ENCODE measurements at regions not wholly inside any gene's neighbourhood (a gene's known extent, or its start where the extent isn't known, plus 50 kb on each side); places are given as distances from the start of the nearest gene placed in this dataset.
"Not testable (repeated sequence)": the region's sequence is repeated elsewhere in the genome, so short reads cannot be mapped to it uniquely, and the experiment has no call there.

DNA sequence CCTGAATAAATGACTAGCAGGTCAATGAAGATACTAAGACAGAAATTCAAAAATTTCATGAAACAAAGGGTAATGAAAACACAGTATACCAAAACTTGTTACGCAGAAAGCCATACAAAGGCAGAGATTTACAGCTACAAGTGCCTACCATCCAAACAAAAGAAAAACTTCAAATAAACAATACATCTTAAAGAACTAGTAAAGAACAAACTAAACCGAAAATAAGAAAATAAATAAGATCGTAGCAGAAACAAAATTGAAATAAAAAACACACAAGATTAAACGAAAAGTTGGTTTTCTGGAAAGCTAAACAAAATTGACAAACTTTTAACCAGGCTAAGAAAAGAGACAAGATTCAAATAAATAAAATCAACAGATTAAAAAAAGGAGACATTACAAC is 51.5 kb downstream of the VPREB1 start:
- in situ Hi-C loops (cut with HindIII; ENCODE audit: low sequenced_read_pairs): not testable (repeated sequence)

DNA sequence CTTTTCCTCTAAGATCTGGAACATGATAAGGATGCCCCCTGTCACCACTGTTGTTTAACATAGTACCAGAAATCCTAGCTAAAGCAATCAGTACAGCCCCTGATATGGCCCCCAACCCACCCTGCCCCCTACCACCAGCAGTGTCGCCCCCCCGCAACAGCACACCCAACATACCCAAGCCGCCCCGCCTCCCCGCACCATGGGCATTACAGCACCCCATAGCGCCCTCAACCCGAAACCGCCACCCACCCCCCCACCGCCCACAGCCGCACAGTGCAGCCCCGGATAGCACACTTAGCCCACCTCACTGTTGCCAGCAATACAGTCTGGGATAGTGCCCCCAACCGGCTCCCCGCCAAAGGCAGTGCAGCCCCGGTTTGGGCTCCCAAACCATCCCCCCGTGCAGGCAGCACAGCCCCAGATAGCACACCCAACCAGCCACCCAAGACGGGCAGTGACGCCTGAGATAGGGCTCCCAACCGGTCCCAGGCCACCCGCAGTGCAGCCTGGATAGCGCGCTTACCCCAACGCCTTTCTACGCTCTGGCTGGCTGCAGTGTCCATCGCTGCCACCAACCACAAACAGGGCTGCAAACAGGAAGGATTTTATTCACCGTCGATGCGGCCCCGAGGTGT is 52.7 kb downstream of the VPREB1 start:
- in situ Hi-C loops (cut with HindIII; ENCODE audit: low sequenced_read_pairs): not testable (repeated sequence)

DNA sequence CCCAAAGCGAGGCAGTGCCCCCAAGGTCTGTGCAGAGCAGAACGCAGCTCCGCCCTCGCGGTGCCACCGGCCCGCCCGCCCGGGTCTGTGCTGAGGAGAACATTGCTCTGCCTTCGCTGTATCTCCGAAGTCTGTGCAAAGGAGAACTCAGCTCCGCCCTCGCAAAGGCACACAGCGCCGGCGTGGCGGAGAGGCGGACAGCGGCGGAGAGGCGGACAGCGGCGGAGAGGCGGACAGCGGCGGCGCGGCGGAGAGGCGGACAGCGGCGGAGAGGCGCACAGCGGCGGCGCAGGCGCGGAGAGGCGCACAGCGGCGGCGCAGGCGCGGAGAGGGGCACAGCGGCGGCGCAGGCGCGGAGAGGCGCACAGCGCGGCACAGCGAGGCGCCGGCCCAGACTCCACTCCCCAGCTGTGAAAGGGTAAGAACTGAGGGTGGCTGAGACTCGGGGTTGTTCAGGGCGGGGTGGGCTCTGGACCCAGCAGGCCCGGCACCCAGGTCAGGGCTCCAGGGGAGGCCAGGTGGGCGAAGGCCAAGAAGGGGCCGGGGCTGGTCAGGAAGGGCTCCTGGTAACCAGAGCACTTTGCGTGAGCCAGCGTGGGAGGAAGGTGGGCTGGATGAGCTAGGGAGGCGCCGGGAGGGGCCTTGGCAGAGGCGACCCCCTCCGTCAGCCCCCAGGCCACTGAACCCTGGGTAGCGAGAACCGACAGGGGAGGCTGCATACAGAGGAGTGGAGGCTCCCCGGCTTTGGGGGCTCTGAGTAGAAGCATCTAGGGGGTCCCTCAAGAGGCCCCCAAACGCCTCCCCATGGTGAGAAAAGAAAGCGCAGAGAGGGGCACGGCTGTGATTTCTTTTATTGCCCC is 53.4 kb downstream of the VPREB1 start:
- in situ Hi-C loops (cut with HindIII; ENCODE audit: low sequenced_read_pairs): not testable (repeated sequence)

DNA sequence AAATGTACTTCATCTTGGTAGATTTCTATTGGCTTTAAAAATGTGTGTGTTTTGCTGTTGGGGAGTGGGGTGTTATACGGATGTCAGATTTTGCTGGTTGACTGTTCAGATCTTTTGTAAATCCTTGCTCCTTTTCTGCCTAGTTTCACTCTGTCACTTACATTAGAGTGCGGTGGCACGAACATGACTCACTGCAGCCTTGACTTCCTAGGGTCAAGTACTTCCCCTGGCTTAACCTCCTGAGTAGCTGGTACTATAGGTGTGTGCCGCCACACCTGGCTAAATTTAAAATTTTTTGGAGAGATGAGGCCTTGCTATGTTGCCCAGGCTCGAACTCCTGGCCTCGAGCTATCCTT is 54.0 kb downstream of the VPREB1 start:
- in situ Hi-C loops (cut with HindIII; ENCODE audit: low sequenced_read_pairs): not testable (repeated sequence)

DNA sequence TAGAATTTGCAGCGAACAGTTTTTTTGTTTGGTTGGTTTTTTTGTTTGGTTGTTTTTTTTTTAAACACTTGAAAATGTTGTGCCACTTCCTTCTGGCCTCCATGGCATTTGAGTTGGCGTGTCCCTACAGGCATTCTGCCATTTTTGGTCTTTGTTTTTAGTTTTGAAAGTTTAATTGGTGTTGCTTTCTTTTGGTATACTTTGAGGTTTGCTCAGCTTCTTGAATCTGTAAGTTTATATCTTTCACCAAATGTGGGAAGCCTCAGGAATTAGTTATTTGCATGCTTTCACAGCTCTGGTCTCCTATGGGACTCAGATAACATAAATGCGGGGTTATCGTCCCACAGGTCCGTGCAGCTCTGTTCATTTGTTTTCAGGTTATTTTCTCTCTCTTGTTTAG is 55.9 kb downstream of the VPREB1 start:
- in situ Hi-C loops (cut with HindIII; ENCODE audit: low sequenced_read_pairs): not testable (repeated sequence)

DNA sequence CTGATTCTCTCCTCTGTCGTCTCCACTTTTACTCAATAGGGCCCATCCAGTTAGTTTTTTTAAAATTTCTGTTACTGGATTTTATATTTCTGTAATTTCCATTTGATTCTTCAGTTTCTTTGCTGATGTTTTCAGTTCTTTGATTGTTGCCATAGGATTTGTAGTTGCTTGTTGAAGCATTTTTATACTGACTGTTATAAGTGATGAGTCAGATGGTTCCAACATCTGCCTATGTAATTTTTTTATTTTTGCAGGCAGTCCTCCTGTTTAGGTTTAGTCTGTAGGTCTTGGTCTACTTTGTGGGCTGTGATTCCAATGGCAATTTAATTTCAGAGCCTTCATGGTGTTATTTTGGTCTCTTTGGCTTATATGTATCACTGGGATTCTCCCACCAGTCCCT is 56.4 kb downstream of the VPREB1 start:
- in situ Hi-C loops (cut with HindIII; ENCODE audit: low sequenced_read_pairs): not testable (repeated sequence)

DNA sequence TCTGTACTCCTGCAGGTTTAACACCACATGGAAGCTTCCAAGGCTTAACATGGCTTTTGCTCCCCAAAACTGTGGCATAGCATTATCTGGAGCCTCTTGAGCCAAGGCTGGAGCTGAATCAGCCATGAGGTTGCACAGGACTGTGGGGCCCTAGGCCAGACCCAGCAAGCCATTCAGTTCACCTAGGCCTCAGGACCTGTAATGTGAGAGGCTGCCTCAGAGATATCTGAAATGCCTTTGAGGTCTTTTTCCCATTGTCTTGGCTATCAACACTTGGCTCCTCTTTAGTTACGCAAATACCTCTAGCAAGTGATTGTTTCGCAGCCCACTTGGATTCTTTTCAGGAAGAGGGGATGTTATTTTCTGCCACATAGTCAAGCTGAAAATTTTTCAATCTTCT is 72.0 kb downstream of the VPREB1 start:
- in situ Hi-C loops (cut with HindIII; ENCODE audit: low sequenced_read_pairs): no loop called here

DNA sequence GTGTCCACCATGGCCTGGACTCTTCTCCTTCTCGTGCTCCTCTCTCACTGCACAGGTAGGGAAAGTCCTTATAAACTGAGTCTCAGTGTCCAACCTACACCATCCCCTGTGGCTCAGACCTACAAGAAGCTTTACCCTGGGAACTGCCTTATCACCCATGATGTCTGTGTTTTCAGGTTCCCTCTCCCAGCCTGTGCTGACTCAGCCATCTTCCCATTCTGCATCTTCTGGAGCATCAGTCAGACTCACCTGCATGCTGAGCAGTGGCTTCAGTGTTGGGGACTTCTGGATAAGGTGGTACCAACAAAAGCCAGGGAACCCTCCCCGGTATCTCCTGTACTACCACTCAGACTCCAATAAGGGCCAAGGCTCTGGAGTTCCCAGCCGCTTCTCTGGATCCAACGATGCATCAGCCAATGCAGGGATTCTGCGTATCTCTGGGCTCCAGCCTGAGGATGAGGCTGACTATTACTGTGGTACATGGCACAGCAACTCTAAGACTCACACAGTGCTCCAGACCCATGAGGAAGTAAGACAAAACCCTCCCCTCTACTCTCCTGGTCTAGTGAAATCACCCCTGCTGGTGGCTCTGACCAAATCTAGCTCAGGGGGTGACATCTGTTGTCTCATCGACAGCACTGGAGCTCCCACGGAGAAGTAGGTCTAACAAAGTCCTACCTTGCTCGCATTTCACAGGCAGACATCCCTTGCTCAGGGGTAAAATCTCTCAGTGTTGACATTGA is 74.3 kb downstream of the VPREB1 start:
- in situ Hi-C loops (cut with HindIII; ENCODE audit: low sequenced_read_pairs): no loop called here

DNA sequence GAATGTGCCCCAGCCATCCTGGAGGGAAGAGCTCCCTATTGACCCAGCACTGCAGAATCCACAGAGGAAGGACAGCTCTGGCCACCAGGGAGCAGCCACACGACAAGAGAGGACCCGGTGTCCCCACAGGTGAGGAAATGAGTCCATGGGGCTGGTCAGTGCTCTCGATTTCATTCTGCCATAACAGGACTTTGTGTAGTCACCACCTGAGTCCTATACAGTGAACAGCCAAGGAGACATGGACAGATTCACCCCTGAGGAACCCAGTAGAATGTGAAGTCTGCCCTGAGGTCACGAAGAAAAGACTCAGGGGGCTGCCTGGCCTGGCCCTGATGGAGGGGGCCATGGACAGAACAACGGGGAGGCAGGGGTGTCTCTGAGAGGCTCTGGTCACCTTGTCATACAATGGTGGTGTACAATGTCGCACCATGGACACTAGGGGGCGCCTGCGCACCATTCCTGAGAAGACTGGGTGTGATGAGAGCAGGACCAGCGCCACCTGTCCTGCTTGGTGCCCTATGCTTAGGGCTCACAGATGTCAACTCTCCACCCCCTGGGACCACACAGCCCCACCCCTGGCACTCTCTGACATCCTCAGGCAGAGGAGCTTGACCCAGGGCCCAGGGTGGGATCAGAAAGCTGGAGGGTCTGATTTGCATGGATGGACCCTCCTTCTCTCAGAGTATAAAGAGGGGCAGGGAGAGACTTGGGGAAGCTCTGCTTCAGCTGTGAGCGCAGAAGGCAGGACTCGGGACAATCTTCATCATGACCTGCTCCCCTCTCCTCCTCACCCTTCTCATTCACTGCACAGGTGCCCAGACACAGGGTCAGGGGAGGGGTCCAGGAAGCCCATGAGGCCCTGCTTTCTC is 77.4 kb downstream of the VPREB1 start:
- in situ Hi-C loops (cut with HindIII; ENCODE audit: low sequenced_read_pairs): not testable (repeated sequence)

DNA sequence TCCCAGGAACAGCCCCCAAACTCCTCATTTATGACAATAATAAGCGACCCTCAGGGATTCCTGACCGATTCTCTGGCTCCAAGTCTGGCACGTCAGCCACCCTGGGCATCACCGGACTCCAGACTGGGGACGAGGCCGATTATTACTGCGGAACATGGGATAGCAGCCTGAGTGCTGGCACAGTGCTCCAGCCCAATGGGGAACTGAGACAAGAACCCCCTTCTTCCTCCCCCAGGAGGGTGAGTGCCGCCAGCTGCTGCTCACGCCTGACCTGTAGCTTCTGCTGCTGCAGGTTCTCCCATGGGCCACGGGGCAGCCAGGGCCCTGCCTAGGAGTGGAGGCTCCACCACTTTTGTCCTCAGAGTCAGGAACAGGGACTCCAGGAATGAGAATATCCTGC is 78.2 kb downstream of the VPREB1 start:
- in situ Hi-C loops (cut with HindIII; ENCODE audit: low sequenced_read_pairs): no loop called here

DNA sequence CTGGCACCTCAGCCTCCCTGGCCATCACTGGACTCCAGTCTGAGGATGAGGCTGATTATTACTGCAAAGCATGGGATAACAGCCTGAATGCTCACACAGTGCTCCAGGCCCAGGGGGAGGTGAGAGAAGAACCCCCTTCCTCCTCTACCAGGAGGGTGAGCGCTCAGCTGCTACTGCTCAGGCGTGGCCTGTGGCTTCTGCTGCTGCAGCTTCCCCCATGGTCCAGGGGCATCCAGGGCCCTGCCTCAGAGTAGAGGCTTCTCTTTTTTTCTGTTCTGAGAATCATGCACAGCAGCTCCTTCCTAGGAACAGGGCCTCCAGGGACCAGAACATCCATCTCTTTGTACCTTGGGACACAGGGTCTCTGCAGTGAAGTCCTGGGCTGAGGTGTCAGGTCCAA is 83.1 kb downstream of the VPREB1 start:
- in situ Hi-C loops (cut with HindIII; ENCODE audit: low sequenced_read_pairs): no loop called here

DNA sequence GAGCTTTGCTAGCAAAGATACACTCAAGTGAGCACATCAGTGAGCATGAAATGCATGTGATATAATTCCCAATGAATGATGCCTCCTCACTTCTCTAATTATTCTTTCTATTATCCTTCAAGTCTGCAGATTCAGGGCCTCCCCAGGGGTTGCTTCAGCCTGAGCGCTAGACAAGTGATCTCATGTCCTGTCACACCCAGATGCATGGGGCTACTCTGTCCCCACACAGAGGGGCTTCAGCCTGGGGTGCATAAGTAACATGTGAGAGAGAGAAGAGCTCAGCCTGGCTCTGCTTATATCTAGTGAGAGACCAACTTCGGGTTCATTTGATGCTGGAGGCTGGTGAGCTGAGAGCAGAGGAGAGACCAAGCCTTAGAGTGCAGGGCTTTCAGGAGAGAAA is 85.2 kb downstream of the VPREB1 start:
- in situ Hi-C loops (cut with HindIII; ENCODE audit: low sequenced_read_pairs): no loop called here

DNA sequence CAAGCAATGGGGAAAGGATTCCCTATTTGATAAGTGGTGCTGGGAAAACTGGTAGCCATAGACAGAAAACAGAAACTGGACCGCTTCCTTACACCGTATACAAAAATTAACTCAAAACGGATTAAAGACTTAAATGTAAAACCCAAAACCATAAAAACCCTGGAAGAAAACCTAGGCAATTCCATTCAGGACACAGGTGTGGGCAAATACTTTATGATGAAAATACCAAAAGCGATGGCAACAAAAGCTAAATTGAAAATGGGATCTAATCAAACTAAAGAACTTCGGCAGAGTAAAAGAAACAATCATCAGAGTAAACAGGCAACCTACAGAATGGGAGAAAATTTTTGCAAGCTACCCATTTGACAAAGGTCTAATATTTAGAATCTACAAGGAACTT is 91.1 kb downstream of the VPREB1 start:
- in situ Hi-C loops (cut with HindIII; ENCODE audit: low sequenced_read_pairs): not testable (repeated sequence)

DNA sequence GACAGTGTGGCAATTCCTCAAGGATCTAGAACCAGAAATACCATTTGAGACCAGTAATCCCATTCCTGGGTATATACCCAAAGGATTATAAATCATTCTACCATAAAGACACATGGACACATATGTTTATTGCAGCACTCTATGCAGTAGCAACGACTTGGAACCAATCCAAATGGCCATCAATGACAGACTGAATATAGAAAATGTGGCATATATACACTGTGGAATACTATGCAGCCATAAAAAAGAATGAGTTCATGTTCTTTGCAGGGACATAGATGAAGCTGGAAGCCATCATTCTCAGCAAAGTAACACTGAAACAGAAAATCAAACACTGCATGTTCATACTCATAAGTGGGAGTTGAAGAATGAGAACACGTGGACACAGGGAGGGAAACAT is 91.7 kb downstream of the VPREB1 start:
- in situ Hi-C loops (cut with HindIII; ENCODE audit: low sequenced_read_pairs): not testable (repeated sequence)

DNA sequence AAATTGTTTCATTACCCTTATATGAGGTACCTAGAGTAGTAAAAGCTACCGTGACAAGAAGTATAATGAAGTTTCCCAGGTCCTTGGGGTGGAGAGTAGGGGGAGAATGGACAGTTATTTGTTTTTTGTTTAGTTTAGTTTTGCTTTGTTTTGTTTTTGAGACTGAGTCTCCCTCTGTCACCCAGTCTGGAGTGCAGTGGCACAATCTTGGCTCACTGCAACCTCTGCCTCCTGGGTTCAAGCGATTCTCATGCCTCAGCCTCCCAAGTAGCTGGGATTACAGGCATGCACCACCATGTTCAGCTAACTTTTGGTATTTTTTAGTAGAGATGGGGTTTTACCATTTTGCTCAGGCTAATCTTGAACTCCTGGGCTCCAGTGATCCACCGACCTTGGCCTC is 94.2 kb downstream of the VPREB1 start:
- in situ Hi-C loops (cut with HindIII; ENCODE audit: low sequenced_read_pairs): not testable (repeated sequence)

DNA sequence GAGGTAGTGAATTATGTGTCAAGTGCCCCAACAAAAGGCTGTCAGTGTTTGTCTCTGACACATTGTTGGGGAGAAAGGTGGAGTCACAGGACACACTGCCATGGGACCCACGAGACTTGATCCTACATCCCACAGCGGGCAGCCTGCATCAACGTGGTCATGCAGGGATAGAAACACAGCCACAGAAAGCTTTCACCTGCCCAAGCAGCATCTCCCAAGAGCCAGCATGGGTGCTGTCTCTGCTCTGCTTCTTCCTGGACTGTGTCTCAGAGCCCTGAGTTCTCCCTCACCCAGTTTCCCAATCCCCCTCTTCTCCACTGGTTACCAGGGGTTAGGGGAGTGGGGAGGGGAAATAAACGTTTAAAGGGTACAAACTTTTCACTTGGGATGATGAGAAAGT is 97.2 kb downstream of the VPREB1 start:
- in situ Hi-C loops (cut with HindIII; ENCODE audit: low sequenced_read_pairs): loop anchor here (10.0 kb wide), 1 partner anchor 337 kb away; no protein-coding TSS in a partner anchor

DNA sequence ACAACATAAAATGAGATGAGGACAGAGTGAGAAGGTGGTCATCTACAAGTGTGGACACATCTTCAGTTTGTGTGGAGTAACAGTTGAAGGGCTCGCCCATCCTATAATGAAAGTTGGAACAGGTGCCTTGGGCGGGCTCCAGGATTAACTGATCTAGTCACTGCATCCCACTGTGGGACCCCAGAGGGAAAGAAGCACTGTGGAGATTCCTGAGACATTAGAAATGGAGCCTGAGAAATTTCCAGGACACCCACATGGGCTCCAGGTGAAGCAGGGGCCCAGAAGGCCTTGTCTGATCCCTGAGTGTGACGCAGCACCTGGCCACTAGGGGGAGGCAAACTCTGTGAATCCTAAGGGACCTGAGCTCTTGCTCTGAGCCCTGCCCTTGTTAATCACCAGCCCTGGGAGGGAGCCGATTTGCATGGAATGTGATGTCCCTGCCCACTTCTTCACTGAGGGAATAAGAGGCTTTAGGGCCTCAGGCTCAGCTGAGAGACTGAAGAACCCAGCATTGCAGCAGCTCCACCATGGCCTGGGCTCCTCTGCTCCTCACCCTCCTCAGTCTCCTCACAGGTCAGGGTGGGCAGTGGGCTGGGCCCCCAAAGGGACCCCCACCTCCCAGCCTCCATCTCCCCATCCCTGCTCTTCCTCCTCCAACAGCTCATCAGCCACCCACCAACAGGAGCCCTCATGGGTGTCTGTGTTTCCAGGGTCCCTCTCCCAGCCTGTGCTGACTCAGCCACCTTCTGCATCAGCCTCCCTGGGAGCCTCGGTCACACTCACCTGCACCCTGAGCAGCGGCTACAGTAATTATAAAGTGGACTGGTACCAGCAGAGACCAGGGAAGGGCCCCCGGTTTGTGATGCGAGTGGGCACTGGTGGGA is 98.4 kb downstream of the VPREB1 start:
- in situ Hi-C loops (cut with HindIII; ENCODE audit: low sequenced_read_pairs): loop anchor here (10.0 kb wide), 1 partner anchor 338 kb away; no protein-coding TSS in a partner anchor

DNA sequence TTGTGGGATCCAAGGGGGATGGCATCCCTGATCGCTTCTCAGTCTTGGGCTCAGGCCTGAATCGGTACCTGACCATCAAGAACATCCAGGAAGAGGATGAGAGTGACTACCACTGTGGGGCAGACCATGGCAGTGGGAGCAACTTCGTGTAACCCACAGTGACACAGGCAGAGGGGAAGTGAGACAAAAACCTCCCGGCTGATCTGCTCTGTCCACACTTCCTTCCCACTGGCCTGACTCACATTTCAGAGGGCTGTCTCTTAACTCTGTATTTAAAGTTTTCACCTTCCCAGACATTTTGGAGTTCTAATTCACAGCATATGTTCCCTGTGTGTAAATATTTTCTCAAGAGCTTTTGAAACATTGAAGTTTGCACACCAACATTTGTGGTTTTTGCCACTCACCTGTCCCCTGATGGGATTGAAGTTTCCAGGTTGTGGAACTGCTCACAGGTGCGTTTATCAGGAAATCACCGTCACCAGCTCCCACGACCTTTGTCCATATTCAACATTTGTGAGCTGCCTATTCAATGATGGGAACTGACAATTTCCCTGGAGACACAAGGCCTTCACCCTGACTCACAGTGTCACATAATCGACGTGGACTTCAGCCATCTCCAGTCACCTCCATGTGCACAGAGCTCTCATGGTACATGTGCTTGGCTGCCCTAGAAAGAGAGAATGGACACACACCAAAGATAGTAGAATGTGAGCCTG is 99.2 kb downstream of the VPREB1 start:
- in situ Hi-C loops (cut with HindIII; ENCODE audit: low sequenced_read_pairs): loop anchor here (10.0 kb wide), 1 partner anchor 339 kb away; no protein-coding TSS in a partner anchor

DNA sequence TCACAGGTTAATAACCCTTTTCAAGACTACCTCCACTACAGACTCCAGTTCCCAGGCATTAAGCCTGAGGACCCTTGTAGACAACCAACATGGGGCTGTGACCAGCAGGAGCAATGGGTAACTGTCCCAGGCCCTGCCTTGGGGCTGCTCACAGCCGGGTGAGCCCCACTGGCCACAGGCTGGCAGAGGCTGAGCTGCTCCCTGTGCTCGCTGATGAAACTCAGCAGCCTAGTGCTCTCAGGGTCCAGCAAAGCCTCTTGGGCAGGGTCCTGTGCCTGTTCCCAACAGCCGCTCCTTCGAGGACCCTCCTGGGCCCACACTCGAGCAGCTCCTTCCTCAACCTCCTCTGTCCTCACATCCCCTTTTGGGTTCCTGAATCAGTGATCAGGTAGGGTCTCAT is 99.8 kb downstream of the VPREB1 start:
- in situ Hi-C loops (cut with HindIII; ENCODE audit: low sequenced_read_pairs): loop anchor here (10.0 kb wide), 1 partner anchor 340 kb away; no protein-coding TSS in a partner anchor

Measured in DLD1 (cell line).